SK-N-SH treated with all-trans-retinoic acid at 6 μM for 48 hours (cell line): ENCODE measurements at regions not wholly inside any gene's neighbourhood (a gene's known extent, or its start where the extent isn't known, plus 50 kb on each side); places are given as distances from the start of the nearest gene placed in this dataset.

Experiments
- ATAC-seq: fragments of 200-7000 bp; cut with Tn5 transposase; 3 replicates; pipeline ENCODE4 v1.9.1; 2020; ENCODE audit warnings: mild to moderate bottlenecking, moderate library complexity
- ARNTL ChIP-seq: fragments of 450-650 bp; formaldehyde crosslinking; IDR thresholded peaks from 2 replicates; pipeline ENCODE4 v1.5.0; 2020; ENCODE audit warnings: low read depth, mild to moderate bottlenecking, moderate library complexity, borderline replicate concordance
- BACH2 ChIP-seq: fragments of 250-450 bp; sonication (Bioruptor Pico); IDR thresholded peaks from 2 replicates; pipeline ENCODE4 v1.9.0; 2021; ENCODE audit warnings: mild to moderate bottlenecking, borderline replicate concordance
- CSDC2 ChIP-seq: fragments of 250-450 bp; sonication (Bioruptor Pico); IDR thresholded peaks from 2 replicates; pipeline ENCODE4 v1.5.0; 2020; ENCODE audit warnings: mild to moderate bottlenecking, moderate library complexity
- CSRNP3 ChIP-seq: fragments of 250-450 bp; sonication (Bioruptor Pico); IDR thresholded peaks from 2 replicates; pipeline ENCODE4 v1.5.1; 2021; ENCODE audit warnings: mild to moderate bottlenecking, moderate library complexity
- GLIS3 ChIP-seq: fragments of 250-450 bp; sonication (Bioruptor Pico); IDR thresholded peaks from 2 replicates; pipeline ENCODE4 v1.5.0; 2020; ENCODE audit warnings: mild to moderate bottlenecking, moderate library complexity
- ISL1 ChIP-seq: fragments of 250-450 bp; sonication (Bioruptor Pico); IDR thresholded peaks from 2 replicates; pipeline ENCODE4 v2.1.2; 2022; ENCODE audit warnings: mild to moderate bottlenecking, moderate library complexity
- OSR1 ChIP-seq: fragments of 250-450 bp; sonication (Bioruptor Pico); IDR thresholded peaks from 2 replicates; pipeline ENCODE4 v1.8.0; 2022; ENCODE audit warnings: moderate library complexity, mild to moderate bottlenecking, inconsistent platforms
- PPARA ChIP-seq: fragments of 250-450 bp; sonication (Bioruptor Pico); IDR thresholded peaks from 2 replicates; pipeline ENCODE4 v1.5.0; 2020; ENCODE audit warnings: mild to moderate bottlenecking, borderline replicate concordance
- SNAI2 ChIP-seq: fragments of 250-450 bp; sonication (Bioruptor Pico); IDR thresholded peaks from 2 replicates; pipeline ENCODE4 v1.5.0; 2020; ENCODE audit warnings: mild to moderate bottlenecking, moderate library complexity
- TCF4 ChIP-seq: fragments of 250-450 bp; sonication (Bioruptor Pico); IDR thresholded peaks from 2 replicates; pipeline ENCODE4 v1.8.0; 2021; ENCODE audit warnings: mild to moderate bottlenecking, moderate library complexity, borderline replicate concordance
- TOX ChIP-seq: fragments of 250-450 bp; sonication (Bioruptor Pico); IDR thresholded peaks from 2 replicates; pipeline ENCODE4 v1.8.0; 2021; ENCODE audit warnings: mild to moderate bottlenecking, moderate library complexity, borderline replicate concordance
- ZC3H10 ChIP-seq: fragments of 250-450 bp; sonication (Bioruptor Pico); IDR thresholded peaks from 2 replicates; pipeline ENCODE4 v1.5.1; 2021; ENCODE audit warnings: mild to moderate bottlenecking, moderate library complexity
- ZFP3 ChIP-seq: fragments of 250-450 bp; sonication (Bioruptor Pico); IDR thresholded peaks from 2 replicates; pipeline ENCODE4 v1.5.0; 2020; ENCODE audit warnings: mild to moderate bottlenecking, moderate library complexity
- ZFP30 ChIP-seq: fragments of 450-650 bp; formaldehyde crosslinking; IDR thresholded peaks from 2 replicates; pipeline ENCODE4 v1.5.0; 2022; ENCODE audit warnings: mild to moderate bottlenecking, moderate library complexity
- ZNF70 ChIP-seq: fragments of 450-650 bp; formaldehyde crosslinking; IDR thresholded peaks from 2 replicates; pipeline ENCODE4 v1.5.0; 2020; ENCODE audit warnings: mild to moderate bottlenecking, moderate library complexity
- ZNF8 ChIP-seq: fragments of 450-650 bp; formaldehyde crosslinking; IDR thresholded peaks from 2 replicates; pipeline ENCODE4 v1.5.0; 2020; ENCODE audit warnings: mild to moderate bottlenecking, moderate library complexity
- TF ChIP-seq, protein P1 (sequence below): fragments of 250-450 bp; sonication (Bioruptor Pico); IDR thresholded peaks from 2 replicates; pipeline ENCODE4 v1.8.0; 2020; ENCODE audit warnings: mild to moderate bottlenecking, moderate library complexity, borderline replicate concordance
- TF ChIP-seq, protein P2 (sequence below): fragments of 250-450 bp; sonication (Bioruptor Pico); IDR thresholded peaks from 2 replicates; pipeline ENCODE4 v1.5.0; 2020; ENCODE audit warnings: mild to moderate bottlenecking, moderate library complexity
- TF ChIP-seq, protein P3 (sequence below): fragments of 250-450 bp; sonication (Bioruptor Pico); IDR thresholded peaks from 2 replicates; pipeline ENCODE4 v1.8.0; 2021; ENCODE audit warnings: low read depth, mild to moderate bottlenecking, moderate library complexity, borderline replicate concordance

- ATAC-seq, result no peak
- TF ChIP-seq TCF4 (CRISPR knock-in tag) (no peak), ZNF70 (no peak), TOX (no peak), ARNTL (no peak), ZFP3 (CRISPR knock-in tag) (no peak), PPARA (CRISPR knock-in tag) (no peak), CSRNP3 (CRISPR knock-in tag) (no peak), ZNF8 (CRISPR knock-in tag) (no peak), ZC3H10 (CRISPR knock-in tag) (no peak), ISL1 (CRISPR knock-in tag) (no peak), ZFP30 (CRISPR knock-in tag) (no peak), BACH2 (CRISPR knock-in tag) (no peak)
- TF ChIP-seq, protein P1, sequence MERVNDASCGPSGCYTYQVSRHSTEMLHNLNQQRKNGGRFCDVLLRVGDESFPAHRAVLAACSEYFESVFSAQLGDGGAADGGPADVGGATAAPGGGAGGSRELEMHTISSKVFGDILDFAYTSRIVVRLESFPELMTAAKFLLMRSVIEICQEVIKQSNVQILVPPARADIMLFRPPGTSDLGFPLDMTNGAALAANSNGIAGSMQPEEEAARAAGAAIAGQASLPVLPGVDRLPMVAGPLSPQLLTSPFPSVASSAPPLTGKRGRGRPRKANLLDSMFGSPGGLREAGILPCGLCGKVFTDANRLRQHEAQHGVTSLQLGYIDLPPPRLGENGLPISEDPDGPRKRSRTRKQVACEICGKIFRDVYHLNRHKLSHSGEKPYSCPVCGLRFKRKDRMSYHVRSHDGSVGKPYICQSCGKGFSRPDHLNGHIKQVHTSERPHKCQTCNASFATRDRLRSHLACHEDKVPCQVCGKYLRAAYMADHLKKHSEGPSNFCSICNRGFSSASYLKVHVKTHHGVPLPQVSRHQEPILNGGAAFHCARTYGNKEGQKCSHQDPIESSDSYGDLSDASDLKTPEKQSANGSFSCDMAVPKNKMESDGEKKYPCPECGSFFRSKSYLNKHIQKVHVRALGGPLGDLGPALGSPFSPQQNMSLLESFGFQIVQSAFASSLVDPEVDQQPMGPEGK (CRISPR knock-in tag), result no peak
- TF ChIP-seq, protein P2, sequence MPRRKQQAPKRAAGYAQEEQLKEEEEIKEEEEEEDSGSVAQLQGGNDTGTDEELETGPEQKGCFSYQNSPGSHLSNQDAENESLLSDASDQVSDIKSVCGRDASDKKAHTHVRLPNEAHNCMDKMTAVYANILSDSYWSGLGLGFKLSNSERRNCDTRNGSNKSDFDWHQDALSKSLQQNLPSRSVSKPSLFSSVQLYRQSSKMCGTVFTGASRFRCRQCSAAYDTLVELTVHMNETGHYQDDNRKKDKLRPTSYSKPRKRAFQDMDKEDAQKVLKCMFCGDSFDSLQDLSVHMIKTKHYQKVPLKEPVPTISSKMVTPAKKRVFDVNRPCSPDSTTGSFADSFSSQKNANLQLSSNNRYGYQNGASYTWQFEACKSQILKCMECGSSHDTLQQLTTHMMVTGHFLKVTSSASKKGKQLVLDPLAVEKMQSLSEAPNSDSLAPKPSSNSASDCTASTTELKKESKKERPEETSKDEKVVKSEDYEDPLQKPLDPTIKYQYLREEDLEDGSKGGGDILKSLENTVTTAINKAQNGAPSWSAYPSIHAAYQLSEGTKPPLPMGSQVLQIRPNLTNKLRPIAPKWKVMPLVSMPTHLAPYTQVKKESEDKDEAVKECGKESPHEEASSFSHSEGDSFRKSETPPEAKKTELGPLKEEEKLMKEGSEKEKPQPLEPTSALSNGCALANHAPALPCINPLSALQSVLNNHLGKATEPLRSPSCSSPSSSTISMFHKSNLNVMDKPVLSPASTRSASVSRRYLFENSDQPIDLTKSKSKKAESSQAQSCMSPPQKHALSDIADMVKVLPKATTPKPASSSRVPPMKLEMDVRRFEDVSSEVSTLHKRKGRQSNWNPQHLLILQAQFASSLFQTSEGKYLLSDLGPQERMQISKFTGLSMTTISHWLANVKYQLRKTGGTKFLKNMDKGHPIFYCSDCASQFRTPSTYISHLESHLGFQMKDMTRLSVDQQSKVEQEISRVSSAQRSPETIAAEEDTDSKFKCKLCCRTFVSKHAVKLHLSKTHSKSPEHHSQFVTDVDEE (CRISPR knock-in tag), result no peak
- TF ChIP-seq, protein P3, sequence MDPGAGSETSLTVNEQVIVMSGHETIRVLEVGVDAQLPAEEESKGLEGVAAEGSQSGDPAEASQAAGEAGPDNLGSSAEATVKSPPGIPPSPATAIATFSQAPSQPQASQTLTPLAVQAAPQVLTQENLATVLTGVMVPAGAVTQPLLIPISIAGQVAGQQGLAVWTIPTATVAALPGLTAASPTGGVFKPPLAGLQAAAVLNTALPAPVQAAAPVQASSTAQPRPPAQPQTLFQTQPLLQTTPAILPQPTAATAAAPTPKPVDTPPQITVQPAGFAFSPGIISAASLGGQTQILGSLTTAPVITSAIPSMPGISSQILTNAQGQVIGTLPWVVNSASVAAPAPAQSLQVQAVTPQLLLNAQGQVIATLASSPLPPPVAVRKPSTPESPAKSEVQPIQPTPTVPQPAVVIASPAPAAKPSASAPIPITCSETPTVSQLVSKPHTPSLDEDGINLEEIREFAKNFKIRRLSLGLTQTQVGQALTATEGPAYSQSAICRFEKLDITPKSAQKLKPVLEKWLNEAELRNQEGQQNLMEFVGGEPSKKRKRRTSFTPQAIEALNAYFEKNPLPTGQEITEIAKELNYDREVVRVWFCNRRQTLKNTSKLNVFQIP (CRISPR knock-in tag), result no peak
These were observed 205.4 kb downstream of the TLE3 start for GRCh38 chr15:69892351-69892750.

GRCh38 chr15:69893086-69893485 lies 204.6 kb downstream of the TLE3 start:
- no peak for ATAC-seq
- TF ChIP-seq ZNF8 (CRISPR knock-in tag) (no peak), CSRNP3 (CRISPR knock-in tag) (no peak), ZFP3 (CRISPR knock-in tag) (no peak), ARNTL (no peak), PPARA (CRISPR knock-in tag) (no peak), TOX (no peak), OSR1 (CRISPR knock-in tag) (no peak), BACH2 (CRISPR knock-in tag) (no peak), ZC3H10 (CRISPR knock-in tag) (no peak), SNAI2 (CRISPR knock-in tag) (no peak), ZFP30 (CRISPR knock-in tag) (no peak), GLIS3 (CRISPR knock-in tag) (no peak), CSDC2 (CRISPR knock-in tag) (no peak)
- TF ChIP-seq, protein P2 (CRISPR knock-in tag), result no peak
